IPS-NIHi11 (cell line): ENCODE measurements at regions not wholly inside any gene's neighbourhood (a gene's known extent, or its start where the extent isn't known, plus 50 kb on each side); places are given as distances from the start of the nearest gene placed in this dataset.
"Not testable (repeated sequence)": the region's sequence is repeated elsewhere in the genome, so short reads cannot be mapped to it uniquely, and the experiment has no call there.

Source experiments
- DNase-seq: peaks from one replicate; pipeline ENCODE4 v3.0.0; 2012; ENCODE audit warnings: mixed read lengths, low spot score

GRCh38 chr6:12618296-12618695, 98.3 kb upstream of the PHACTR1 start:
- no peak for DNase-seq

DNA sequence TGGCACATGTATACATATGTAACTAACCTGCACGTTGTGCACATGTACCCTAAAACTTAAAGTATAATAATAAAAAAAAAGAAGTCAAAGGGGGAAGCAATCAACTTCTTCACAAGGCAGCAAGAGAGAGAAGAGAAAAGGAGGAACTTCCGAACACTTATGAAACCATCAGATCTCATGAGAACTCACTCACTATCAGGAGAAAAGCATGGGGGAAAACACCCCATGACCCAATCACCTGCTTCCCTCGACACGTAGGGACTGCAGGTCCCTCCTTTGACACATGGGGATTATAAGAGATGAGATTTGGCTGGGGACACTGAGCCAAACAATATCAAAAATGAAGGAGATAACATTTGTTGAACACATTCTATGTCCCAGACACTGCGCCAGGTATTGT, 94.8 kb upstream of the PHACTR1 start:
- no peak for DNase-seq

DNA sequence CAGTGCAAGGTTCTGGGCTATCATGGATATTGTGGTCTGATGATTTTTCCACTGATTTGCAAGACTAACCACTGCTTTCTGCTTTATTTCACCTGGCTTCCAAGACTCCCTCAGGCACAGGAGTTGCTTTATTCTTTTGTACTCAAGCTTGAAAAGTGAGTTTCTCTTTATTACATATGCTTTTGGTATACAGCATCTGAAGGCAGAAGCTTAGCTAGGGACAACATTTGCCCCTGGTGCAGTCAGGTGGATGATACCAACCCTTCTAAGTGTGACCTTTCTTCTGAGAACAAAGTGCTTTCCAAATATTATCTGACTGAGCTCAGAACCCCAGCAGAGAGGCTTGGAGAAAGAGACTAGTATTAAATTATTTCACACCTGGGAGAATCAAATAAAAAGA, 94.0 kb upstream of the PHACTR1 start:
- no peak for DNase-seq

DNA sequence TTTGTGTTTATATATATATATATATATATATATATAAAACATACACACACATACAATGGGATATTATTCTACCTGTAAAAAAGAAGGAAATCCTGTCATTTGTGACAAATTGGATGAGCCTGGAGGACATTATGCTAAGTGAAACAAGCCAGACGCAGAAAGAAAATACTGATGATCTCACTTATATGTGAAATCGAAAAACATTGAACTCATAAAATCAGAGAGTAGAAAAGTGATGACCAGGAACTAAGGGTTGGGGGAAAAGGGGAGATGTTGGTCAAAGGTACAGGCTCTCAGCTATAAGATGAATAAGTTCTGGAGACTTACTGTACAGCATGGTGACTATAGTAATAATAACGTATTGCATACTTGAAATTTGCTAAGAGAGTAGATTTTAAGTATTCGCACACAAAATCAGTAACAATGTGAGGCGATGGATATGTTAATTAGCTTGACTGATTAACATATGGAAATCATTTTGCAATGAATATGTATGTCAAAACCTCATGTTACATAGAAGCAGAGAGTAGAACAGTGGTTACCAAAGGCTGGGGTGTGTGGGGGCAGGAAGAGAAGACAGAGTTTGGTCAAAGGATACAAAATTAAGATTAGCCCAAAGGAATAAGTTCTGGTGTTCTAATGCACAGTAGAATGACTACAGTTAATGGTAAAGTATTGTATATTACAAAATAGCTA, 92.3 kb upstream of the PHACTR1 start:
- DNase-seq: no peak

- no peak for DNase-seq
These were observed 89.5 kb upstream of the PHACTR1 start for GRCh38 chr6:12627053-12627452.

GRCh38 chr6:12628327-12628726, 88.2 kb upstream of the PHACTR1 start:
- no peak for DNase-seq

GRCh38 chr6:12633746-12634145, 82.8 kb upstream of the PHACTR1 start:
- DNase-seq: not testable (repeated sequence)

GRCh38 chr6:12635375-12635774, 81.2 kb upstream of the PHACTR1 start:
- DNase-seq: no peak

- no peak for DNase-seq
These were observed 80.8 kb upstream of the PHACTR1 start for GRCh38 chr6:12635813-12636212.

DNA sequence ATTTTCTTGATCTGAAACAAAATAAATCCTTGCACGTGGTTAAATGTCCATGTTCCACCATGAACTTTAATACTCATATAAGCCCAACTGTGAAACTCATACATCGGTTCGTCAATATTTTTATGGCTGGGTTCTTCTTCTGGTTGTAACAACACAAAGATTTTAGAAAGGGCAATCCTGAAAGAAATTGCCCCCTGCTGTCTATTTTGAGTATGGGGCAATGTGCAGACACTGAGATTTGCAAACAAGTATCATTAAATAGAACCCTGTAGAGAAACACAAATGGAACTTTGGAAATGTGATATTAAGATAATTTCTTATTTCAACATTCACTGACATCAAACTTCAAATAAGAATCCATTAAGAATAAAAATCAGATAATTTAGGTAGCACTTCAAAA, 80.2 kb upstream of the PHACTR1 start:
- DNase-seq: no peak

- peak; percentile 61 for DNase-seq
These were observed 78.5 kb upstream of the PHACTR1 start for GRCh38 chr6:12637960-12638641.

GRCh38 chr6:12640438-12640837, 76.1 kb upstream of the PHACTR1 start:
- no peak for DNase-seq

GRCh38 chr6:12641785-12642184, 74.8 kb upstream of the PHACTR1 start:
- DNase-seq: not testable (repeated sequence)

DNA sequence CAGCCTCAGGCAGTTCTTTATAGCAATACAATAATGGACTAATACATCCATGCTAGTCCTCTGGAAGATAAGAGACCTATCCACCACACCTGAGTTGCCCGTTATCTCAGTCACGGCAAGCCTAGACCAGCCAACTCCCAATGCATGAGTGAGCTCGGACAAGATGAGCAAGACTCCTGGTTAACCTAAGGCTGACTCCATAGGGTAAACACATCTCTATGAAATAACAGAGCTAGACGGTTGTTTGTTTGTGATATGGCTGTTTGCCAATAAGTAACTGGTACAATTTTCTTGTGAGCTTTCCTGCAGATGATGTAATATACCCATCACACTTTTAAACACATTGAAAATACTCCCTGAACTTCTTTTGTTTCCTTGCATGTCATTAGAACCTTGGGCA, 70.6 kb upstream of the PHACTR1 start:
- no peak for DNase-seq

DNA sequence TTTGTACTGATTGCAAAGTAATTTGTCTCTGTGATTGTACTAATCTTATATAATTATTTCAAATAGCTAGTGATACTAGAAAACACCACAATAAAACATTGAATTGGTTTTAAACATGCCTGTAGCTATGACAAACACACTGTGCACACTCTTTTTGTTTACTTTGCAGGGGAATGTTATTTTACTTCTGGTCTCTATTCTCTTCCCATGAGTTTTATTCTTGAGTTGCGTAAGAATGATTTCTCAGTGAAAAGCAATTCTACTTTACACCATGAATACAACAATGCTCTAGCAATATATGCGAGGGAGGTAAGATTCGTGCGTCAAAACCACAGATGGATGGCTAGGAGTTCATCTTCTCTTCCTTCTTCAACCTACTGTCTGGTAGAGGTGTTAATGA, 68.4 kb upstream of the PHACTR1 start:
- DNase-seq: no peak

DNA sequence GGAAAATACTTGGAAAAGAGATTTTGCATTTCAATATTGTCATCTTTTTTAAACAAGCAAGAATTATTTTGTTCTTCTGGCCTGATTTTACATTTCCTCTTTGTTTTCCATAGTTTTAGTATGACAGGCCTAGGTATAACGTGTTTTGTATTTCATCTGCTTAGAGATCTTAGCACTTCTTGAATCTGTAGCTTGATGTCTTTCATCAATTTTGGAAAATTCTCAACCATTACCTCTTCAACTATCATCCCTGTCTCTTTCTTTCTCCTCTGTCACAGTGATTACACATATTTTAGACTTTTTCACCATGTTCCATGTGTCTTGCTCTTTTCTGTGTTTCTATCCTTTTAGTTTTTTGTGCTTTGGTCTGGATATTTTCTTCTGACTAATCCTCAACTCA, 67.2 kb upstream of the PHACTR1 start:
- DNase-seq: no peak

DNA sequence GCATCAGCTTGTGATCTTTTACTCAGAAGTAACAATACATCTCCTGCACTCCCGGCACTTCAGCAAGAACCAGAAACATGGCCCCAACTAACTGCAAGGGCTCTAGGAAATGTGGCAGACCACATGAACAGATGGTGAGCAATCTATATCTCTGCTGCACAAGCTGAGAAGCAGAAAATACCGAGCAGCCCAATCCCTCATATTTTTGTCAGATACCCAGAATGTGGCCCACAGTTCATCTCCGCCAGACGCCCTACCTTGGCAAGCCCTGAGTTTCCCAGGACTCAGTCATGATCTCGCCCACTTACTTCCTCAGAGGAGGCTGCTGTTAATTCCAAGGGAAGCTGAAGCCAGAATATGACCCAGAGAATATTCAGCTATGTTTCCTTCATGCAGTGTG, 63.1 kb upstream of the PHACTR1 start:
- DNase-seq: no peak

- no peak for DNase-seq
These were observed 62.5 kb upstream of the PHACTR1 start for GRCh38 chr6:12654107-12654506.

- no peak for DNase-seq
These were observed 62.1 kb upstream of the PHACTR1 start for GRCh38 chr6:12654514-12654913.

GRCh38 chr6:12656906-12657305, 59.7 kb upstream of the PHACTR1 start:
- no peak for DNase-seq

- DNase-seq: no peak
These were observed 58.7 kb upstream of the PHACTR1 start for GRCh38 chr6:12657884-12658283.

- DNase-seq: no peak
These were observed 55.0 kb upstream of the PHACTR1 start for GRCh38 chr6:12661432-12662089.
